ENCODE measurements at regions not wholly inside any gene's neighbourhood (a gene's known extent, or its start where the extent isn't known, plus 50 kb on each side); places are given as distances from the start of the nearest gene placed in this dataset.

- no peak for DNase-seq
Measured at GRCh38 chr2:101550555-101550954, 75.6 kb upstream of the RFX8 start.

DNA sequence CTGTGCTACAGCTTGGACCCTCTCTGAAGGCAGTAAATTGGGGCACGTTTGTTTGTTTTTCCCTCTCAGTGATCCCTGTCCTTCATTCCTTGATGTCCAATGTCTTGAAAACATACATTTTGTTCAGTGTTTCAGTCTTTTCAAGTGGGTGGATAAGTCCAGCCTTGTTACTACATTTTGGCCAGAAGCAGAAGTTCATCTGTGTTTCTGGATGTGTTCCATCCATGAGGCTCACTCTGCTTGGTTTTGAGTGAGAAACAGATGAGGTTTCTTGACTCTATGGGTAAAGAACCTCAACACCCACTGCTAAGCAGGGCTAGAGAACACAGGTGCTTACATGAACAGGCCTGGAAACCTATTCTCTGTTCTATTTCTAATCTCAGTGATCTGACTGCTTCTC is 74.5 kb upstream of the RFX8 start:
- DNase-seq: no peak

DNA sequence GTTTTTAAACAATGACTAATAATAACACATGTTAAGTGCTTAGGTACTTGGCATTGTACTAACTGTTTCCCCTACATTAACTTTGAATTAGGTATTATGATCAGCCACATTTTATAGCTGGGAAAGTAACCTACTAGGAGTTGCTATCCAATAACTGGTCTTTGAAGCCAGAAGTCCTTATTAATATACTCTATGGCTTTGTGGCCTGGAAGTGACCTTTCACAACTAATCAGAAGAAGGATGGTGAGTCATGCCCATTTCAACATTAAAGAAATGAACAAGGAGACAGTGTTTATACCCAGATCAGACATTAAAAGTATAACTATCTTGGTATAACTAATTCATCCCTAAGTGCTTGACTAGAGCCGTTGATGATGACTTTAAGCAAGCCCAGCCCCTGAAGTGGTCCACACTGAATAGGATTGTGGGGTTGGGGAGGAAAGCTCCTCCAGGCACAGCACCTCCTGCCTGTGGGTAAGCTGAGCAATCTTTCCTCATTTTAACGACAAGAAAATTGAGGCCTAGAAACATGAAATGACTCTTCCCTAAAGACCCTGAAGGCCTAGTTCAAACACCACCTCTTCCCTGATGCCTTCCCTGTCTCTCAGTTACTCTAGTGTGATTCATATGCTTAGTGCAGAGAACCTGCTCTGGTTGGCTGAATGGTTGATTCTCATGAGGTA is 71.6 kb upstream of the RFX8 start:
- no peak for DNase-seq

GRCh38 chr2:101545950-101546349 is 71.0 kb upstream of the RFX8 start:
- DNase-seq: no peak

- DNase-seq: no peak
Measured at GRCh38 chr2:101540518-101540917, 65.6 kb upstream of the RFX8 start.

DNA sequence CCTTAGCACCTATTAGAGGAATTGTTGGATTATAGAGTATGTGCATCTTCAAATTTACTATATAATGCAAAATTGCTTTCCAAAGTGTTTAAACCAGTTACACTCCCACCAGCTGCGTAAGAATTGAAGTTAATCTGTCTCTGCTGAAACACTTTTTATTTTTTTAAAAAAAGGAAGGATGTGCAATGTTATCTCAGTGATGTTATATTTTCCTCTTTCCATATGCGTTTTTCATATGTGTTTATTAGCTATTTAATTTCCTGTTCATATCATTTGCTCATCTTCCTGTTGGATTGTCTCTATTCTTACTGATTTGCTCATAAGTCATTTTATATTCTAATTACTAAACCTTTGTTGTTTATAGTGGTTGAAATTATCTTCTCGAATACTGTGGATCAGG is 63.2 kb upstream of the RFX8 start:
- DNase-seq: no peak

- DNase-seq: no peak
Measured at GRCh38 chr2:101534149-101534611, 59.3 kb upstream of the RFX8 start.

- DNase-seq: no peak
Measured at GRCh38 chr2:101533561-101534148, 58.7 kb upstream of the RFX8 start.

GRCh38 chr2:101528501-101528900 is 53.6 kb upstream of the RFX8 start:
- DNase-seq: no peak

- DNase-seq: no peak
Measured at GRCh38 chr2:101524806-101525430, 50.0 kb upstream of the RFX8 start.

Measured in GDM1 (cell line).